H1 (cell line): ENCODE measurements at regions not wholly inside any gene's neighbourhood (a gene's known extent, or its start where the extent isn't known, plus 50 kb on each side); places are given as distances from the start of the nearest gene placed in this dataset.

ENCODE experiments used
- EZH2 ChIP-seq: fragments of 200-600 bp; sonication (generic); IDR thresholded peaks from 2 replicates; pipeline ENCODE4 v1.7.1; 2012; ENCODE audit warnings: low read depth, mild to moderate bottlenecking, moderate library complexity, low read length, inconsistent platforms; ENCODE audit not compliant: severe bottlenecking
- NRF1 ChIP-seq: IDR thresholded peaks from 2 replicates; pipeline ENCODE4 v1.6.1; 2011; ENCODE audit warnings: mild to moderate bottlenecking, low read depth, low read length, improper control_type of control experiment
- SRF ChIP-seq: IDR thresholded peaks from 2 replicates; pipeline ENCODE4 v1.6.1; 2011; ENCODE audit warnings: mild to moderate bottlenecking, low read depth, low read length, moderate library complexity

GRCh38 chr10:130747946-130748345, 563.6 kb downstream of the TCERG1L start (continued):
- TF ChIP-seq SRF (no peak), NRF1 (no peak), EZH2 (no peak)
